Omental fat pad (tissue), 3 donors: ENCODE measurements at regions not wholly inside any gene's neighbourhood (a gene's known extent, or its start where the extent isn't known, plus 50 kb on each side); places are given as distances from the start of the nearest gene placed in this dataset.

Source experiments
- ATAC-seq: fragments of 150-250 bp; one replicate; pipeline ENCODE4 v1.9.1; 2016; ENCODE audit warnings: mild to moderate bottlenecking, moderate library complexity; ENCODE audit not compliant: low FRiP score
- DNase-seq: peaks from one replicate; pipeline ENCODE4 v3.0.0-alpha.2; 2019; ENCODE audit warnings: low spot score
- CTCF ChIP-seq, 3 donors: fragments of 450-650 bp; IDR thresholded peaks; one replicate each; pipeline ENCODE4 v1.5.1; 2016 to 2017; ENCODE audit warnings: antibody characterized with exemption in 3 of 3, mild to moderate bottlenecking in 3 of 3, moderate library complexity in 2 of 3

- ATAC-seq, result no peak
- DNase-seq, result no peak
- TF ChIP-seq CTCF (IDR thresholded peaks at IDR 0.05), result no peak
Observed at GRCh38 chr16:85162478-85163277, 50.4 kb upstream of the CIBAR2 start.

GRCh38 chr16:85163278-85164112, 51.2 kb upstream of the CIBAR2 start:
- no peak for ATAC-seq
- TF ChIP-seq CTCF (IDR thresholded peaks at IDR 0.05), result no peak
- DNase-seq, result no peak

- DNase-seq (no peak), ATAC-seq (no peak)
- no peak for TF ChIP-seq CTCF (IDR thresholded peaks at IDR 0.05)
Observed at GRCh38 chr16:85164431-85164830, 52.2 kb upstream of the CIBAR2 start.

- no peak for TF ChIP-seq CTCF (IDR thresholded peaks at IDR 0.05)
- DNase-seq (no peak), ATAC-seq (no peak)
Observed at GRCh38 chr16:85164838-85165516, 52.7 kb upstream of the CIBAR2 start.

GRCh38 chr16:85165781-85166180, 53.5 kb upstream of the CIBAR2 start:
- no peak for TF ChIP-seq CTCF (IDR thresholded peaks at IDR 0.05)
- DNase-seq (no peak), ATAC-seq (no peak)

- no peak for TF ChIP-seq CTCF (IDR thresholded peaks at IDR 0.05)
- ATAC-seq, result no peak
- no peak for DNase-seq
Observed at GRCh38 chr16:85166281-85166680, 54.0 kb upstream of the CIBAR2 start.
